Activated CD8-positive, alpha-beta memory T cell treated with anti-CD3 and anti-CD28 coated beads for 48 hours (primary cell): ENCODE measurements at regions not wholly inside any gene's neighbourhood (a gene's known extent, or its start where the extent isn't known, plus 50 kb on each side); places are given as distances from the start of the nearest gene placed in this dataset.

ENCODE experiments used
- DNase-seq, 3 experiments: peaks; one replicate each; pipeline ENCODE4 v3.0.0-alpha.2; 2020; ENCODE audit warnings: low read depth in 2 of 3, low spot score in 2 of 3

- DNase-seq: no peak
Observed at GRCh38 chr6:21990577-21990976, 306.3 kb downstream of the PRL start.

GRCh38 chr6:21992178-21992967 lies 304.5 kb downstream of the PRL start:
- DNase-seq: no peak

- DNase-seq: no peak
Observed at GRCh38 chr6:21993841-21994240, 303.0 kb downstream of the PRL start.

- DNase-seq: no peak
Observed at GRCh38 chr6:21994821-21995220, 302.0 kb downstream of the PRL start.

- DNase-seq: no peak
Observed at GRCh38 chr6:21995318-21995717, 301.5 kb downstream of the PRL start.

GRCh38 chr6:21996425-21997118 lies 300.3 kb downstream of the PRL start:
- DNase-seq: no peak

- DNase-seq: no peak
Observed at GRCh38 chr6:21997119-21998037, 299.5 kb downstream of the PRL start.

- DNase-seq: no peak
Observed at GRCh38 chr6:21998582-21998981, 298.3 kb downstream of the PRL start.

GRCh38 chr6:21999012-21999528 lies 297.8 kb downstream of the PRL start:
- DNase-seq: no peak

GRCh38 chr6:21999741-22000140 lies 297.1 kb downstream of the PRL start:
- DNase-seq: no peak

GRCh38 chr6:22001396-22002027 lies 295.3 kb downstream of the PRL start:
- DNase-seq: no peak

GRCh38 chr6:22003287-22003686 lies 293.5 kb downstream of the PRL start:
- no peak for DNase-seq

- no peak for DNase-seq
Observed at GRCh38 chr6:22006795-22007194, 290.0 kb downstream of the PRL start.

GRCh38 chr6:22007469-22007868 lies 289.4 kb downstream of the PRL start:
- DNase-seq: no peak

GRCh38 chr6:22008248-22008836 lies 288.5 kb downstream of the PRL start:
- DNase-seq: no peak

- DNase-seq: no peak
Observed at GRCh38 chr6:22010102-22010501, 286.7 kb downstream of the PRL start.

GRCh38 chr6:22015216-22015615 lies 281.6 kb downstream of the PRL start:
- no peak for DNase-seq

GRCh38 chr6:22015944-22016343 lies 280.9 kb downstream of the PRL start:
- DNase-seq: no peak

- no peak for DNase-seq
Observed at GRCh38 chr6:22017272-22017671, 279.6 kb downstream of the PRL start.

GRCh38 chr6:22017766-22018165 lies 279.1 kb downstream of the PRL start:
- no peak for DNase-seq

GRCh38 chr6:22019857-22020256 lies 277.0 kb downstream of the PRL start:
- DNase-seq: no peak
